ENCODE measurements at regions not wholly inside any gene's neighbourhood (a gene's known extent, or its start where the extent isn't known, plus 50 kb on each side); places are given as distances from the start of the nearest gene placed in this dataset.
A peak's percentile ranks its signal among the peaks of the same experiment; 100 is the strongest.

- TF ChIP-seq ARID3A (IDR thresholded peaks at IDR 0.05; ENCODE audit: borderline replicate concordance, low read depth, low read length) = no peak
- 0 out of 4 replicates have a peak, but pooled peaks of 1 of the 2 experiments have one; percentile 54 for TF ChIP-seq MAZ (CRISPR knock-in tag; conservative IDR thresholded peaks at IDR 0.05 in 1 of 2, IDR thresholded peaks at IDR 0.05 in 1 of 2)
- no peak for TF ChIP-seq JUND (IDR thresholded peaks at IDR 0.05; ENCODE audit: borderline replicate concordance, low read depth, low read length)
- TF ChIP-seq JUND (tag; IDR thresholded peaks at IDR 0.05; ENCODE audit: borderline replicate concordance, low read depth, low read length) = no peak
- TF ChIP-seq HNRNPUL1 (IDR thresholded peaks at IDR 0.05; ENCODE audit: low read length) = no peak
- TF ChIP-seq ZFX (CRISPR knock-in tag; IDR thresholded peaks at IDR 0.05) = 0 out of 2 replicates have a peak, but pooled peaks have one; percentile 15
- peak; percentile 68; the same call in 1 of the 2 replicates for TF ChIP-seq ERF (CRISPR knock-in tag; IDR thresholded peaks at IDR 0.05)
- peak; percentile 20; the same call in 1 of the 2 replicates for TF ChIP-seq L3MBTL2 (IDR thresholded peaks at IDR 0.05)
- TF ChIP-seq ZNF224 (CRISPR knock-in tag; IDR thresholded peaks at IDR 0.05) = no peak
- no peak for TF ChIP-seq HDAC3 (IDR thresholded peaks at IDR 0.05; ENCODE audit: borderline replicate concordance, partially characterized antibody)
- no peak for TF ChIP-seq ZNF764 (CRISPR knock-in tag; IDR thresholded peaks at IDR 0.05; ENCODE audit: low read depth)
- no peak for TF ChIP-seq ZNF184 (CRISPR knock-in tag; IDR thresholded peaks at IDR 0.05)
- TF ChIP-seq ZNF609 (CRISPR knock-in tag; IDR thresholded peaks at IDR 0.05; ENCODE audit: borderline replicate concordance) = no peak
- TF ChIP-seq MAX (CRISPR knock-in tag; IDR thresholded peaks at IDR 0.05) = peak; percentile 68
- TF ChIP-seq RFX1 (IDR thresholded peaks at IDR 0.05) = no peak
- no peak for TF ChIP-seq RERE (CRISPR knock-in tag; IDR thresholded peaks at IDR 0.05; ENCODE audit: borderline replicate concordance)
Measured at GRCh38 chr2:150171065-150171548, 316.4 kb downstream of the RND3 start (continued).

All from K562 (cell line).